Kidney epithelial cell (primary cell): ENCODE measurements at regions not wholly inside any gene's neighbourhood (a gene's known extent, or its start where the extent isn't known, plus 50 kb on each side); places are given as distances from the start of the nearest gene placed in this dataset.

Experiments
- DNase-seq: peaks from one replicate; pipeline ENCODE4 v3.0.0-alpha.2; 2010; ENCODE audit warnings: low read depth
- H3K27me3 ChIP-seq: 2 replicates; pipeline ENCODE4 v1.6.0; 2011; ENCODE audit warnings: low read length; ENCODE audit not compliant: control insufficient read depth, insufficient read depth
- H3K36me3 ChIP-seq: 2 replicates; pipeline ENCODE4 v1.5.1; 2011; ENCODE audit warnings: low read length; ENCODE audit not compliant: control insufficient read depth, insufficient read depth
- H3K4me3 ChIP-seq: 2 replicates; pipeline ENCODE4 v1.5.1; 2011; ENCODE audit warnings: low read depth, mild to moderate bottlenecking, control low read depth, low read length
- CTCF ChIP-seq: IDR thresholded peaks from 2 replicates; pipeline ENCODE4 v1.5.1; 2011; ENCODE audit warnings: mild to moderate bottlenecking, moderate library complexity, low read length, control low read depth, inconsistent platforms; ENCODE audit not compliant: insufficient read depth, poor library complexity, severe bottlenecking

DNA sequence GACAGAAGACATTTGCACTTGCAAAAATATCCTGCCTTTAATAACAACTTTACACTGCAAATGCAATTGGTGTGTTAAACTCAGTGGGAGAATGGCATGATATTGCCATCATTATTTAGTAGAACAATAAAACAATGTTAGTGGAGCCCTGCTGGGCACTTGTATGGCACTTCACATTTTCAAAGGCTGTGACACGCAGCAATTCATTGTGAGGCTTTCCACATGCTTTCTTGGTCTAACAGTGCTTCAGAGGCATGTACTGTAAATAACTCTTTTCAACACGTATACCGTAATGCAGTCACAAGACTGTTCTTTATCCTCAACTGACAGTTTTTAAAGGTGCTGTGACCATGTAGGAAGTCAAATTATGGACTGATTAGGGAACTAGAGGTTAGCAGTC is 155.5 kb upstream of the EPB41L4A start:
- DNase-seq = no peak
- H3K36me3 ChIP-seq = no peaks in the 10 kb centered on the region
- no peak overlapping the region for H3K4me3 ChIP-seq
- no peaks in the 10 kb centered on the region for H3K27me3 ChIP-seq
- no peak for TF ChIP-seq CTCF

DNA sequence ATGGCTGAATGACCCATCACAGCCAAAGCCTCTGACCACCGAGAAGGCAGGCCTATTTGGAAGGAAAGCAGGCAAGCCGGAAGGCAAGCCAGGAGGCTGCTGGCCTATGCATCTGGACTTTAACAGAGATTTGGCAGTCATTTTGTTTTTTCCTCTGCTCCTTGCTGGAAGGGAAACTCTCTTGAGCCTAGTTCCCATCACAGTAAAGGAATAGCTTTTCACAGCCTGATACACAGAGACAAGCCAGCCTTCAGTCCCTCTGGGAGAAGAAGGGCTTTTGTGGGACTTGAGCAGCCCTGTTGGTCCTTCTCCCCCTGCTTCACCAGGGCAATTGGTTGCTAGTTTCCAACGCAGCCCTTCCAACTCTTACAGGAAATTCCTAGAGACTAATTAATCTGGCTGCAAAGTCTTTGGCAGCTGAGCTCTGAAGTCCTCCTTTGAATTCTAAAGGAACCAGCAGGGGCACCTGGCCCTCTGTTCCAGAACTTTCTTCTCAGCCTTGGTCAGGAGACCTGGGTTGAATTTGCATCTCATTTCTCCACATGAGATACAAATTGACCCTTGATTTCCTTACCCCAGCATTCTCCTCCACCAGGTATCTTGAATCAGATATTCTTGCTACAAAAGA is 157.3 kb upstream of the EPB41L4A start:
- no peak for TF ChIP-seq CTCF
- Histone ChIP-seq H3K27me3 (no peaks in the 10 kb centered on the region), H3K4me3 (no peak overlapping the region), H3K36me3 (no peaks in the 10 kb centered on the region)
- no peak for DNase-seq

GRCh38 chr5:112579599-112580170 is 158.0 kb upstream of the APC start:
- no peak for TF ChIP-seq CTCF
- no peak overlapping the region for H3K4me3 ChIP-seq
- no peaks in the 10 kb centered on the region for H3K36me3 ChIP-seq
- H3K27me3 ChIP-seq = no peaks in the 10 kb centered on the region
- no peak for DNase-seq

GRCh38 chr5:112581811-112582320 is 155.8 kb upstream of the APC start:
- no peak for DNase-seq
- Histone ChIP-seq H3K4me3 (no peak overlapping the region), H3K36me3 (no peaks in the 10 kb centered on the region), H3K27me3 (no peaks in the 10 kb centered on the region)
- no peak for TF ChIP-seq CTCF

DNA sequence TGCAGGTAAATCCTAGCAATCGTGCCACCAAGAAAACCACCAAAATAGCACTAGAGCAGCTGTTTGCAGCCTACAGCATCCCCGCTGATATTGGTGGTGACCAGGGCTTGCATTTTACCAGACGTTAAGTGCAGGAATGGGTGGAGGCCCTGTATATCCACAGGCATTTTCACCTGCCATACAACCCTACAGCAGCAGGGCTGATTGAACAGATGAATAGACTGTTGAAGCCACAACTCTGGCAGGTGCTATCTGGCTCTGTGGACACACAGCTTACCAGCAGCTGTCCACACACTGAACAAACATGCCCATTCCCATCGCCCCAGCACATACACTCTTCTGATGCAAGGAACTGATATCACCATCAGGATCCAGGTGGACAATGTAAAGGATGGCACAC is 154.5 kb upstream of the APC start:
- H3K4me3 ChIP-seq = no peak overlapping the region
- no peaks in the 10 kb centered on the region for H3K36me3 ChIP-seq
- H3K27me3 ChIP-seq = no peaks in the 10 kb centered on the region
- DNase-seq = no peak
- no peak for TF ChIP-seq CTCF

- no peaks in the 10 kb centered on the region for H3K27me3 ChIP-seq
- no peak overlapping the region for H3K4me3 ChIP-seq
- TF ChIP-seq CTCF = no peak
- H3K36me3 ChIP-seq = no peaks in the 10 kb centered on the region
- DNase-seq = no peak
Observed at GRCh38 chr5:112584781-112585180, 152.9 kb upstream of the APC start.
